Caco-2 (cell line): ENCODE measurements at regions not wholly inside any gene's neighbourhood (a gene's known extent, or its start where the extent isn't known, plus 50 kb on each side); places are given as distances from the start of the nearest gene placed in this dataset.

Source experiments
- BruUV-seq: library from RNA; stranded (reverse); fragments of 400-500 nt; replicated peaks from 2 replicates; lab custom pipeline; 2021; lab: Mats Ljungman, UMichigan
- CTCF ChIA-PET: fragments of 300-600 bp; sonication (Branson Sonifier 250); formaldehyde crosslinking; loops from one replicate; lab custom pipeline; 2022; ENCODE audit warnings: antibody characterized with exemption; lab: Charles Lee
- POLR2A ChIA-PET: fragments of 300-600 bp; sonication (Branson Sonifier 250); formaldehyde crosslinking; loops from one replicate; lab custom pipeline; 2022; ENCODE audit warnings: antibody characterized with exemption; lab: Charles Lee
- DNase-seq, 2 experiments: peaks; one replicate each; pipeline versions ENCODE4 v3.0.0 to v3.0.0-alpha.2; 2020 to 2022
- H3K27me3 ChIP-seq: replicated peaks from 2 replicates; pipeline ENCODE4 v1.6.0; 2011; ENCODE audit warnings: low read length; ENCODE audit not compliant: control insufficient read depth, insufficient read depth
- H3K36me3 ChIP-seq: 2 replicates; pipeline ENCODE4 v1.5.1; 2011; ENCODE audit warnings: low read length; ENCODE audit not compliant: control insufficient read depth, insufficient read depth
- H3K4me1 ChIP-seq: fragments of 250-450 bp; sonication (Bioruptor Pico); 2 replicates; pipeline ENCODE4 v1.5.1; 2020; ENCODE audit warnings: mild to moderate bottlenecking
- H3K4me3 ChIP-seq: 2 replicates; pipeline ENCODE4 v1.5.1; 2011; ENCODE audit warnings: low read depth, mild to moderate bottlenecking, control low read depth, low read length
- H3K9me3 ChIP-seq: fragments of 250-450 bp; sonication (Bioruptor Pico); 2 replicates; pipeline ENCODE4 v1.5.1; 2020; ENCODE audit warnings: mild to moderate bottlenecking, moderate library complexity
- H3K27ac Mint-ChIP-seq: one replicate; pipeline ENCODE4 v1.8.0; 2022; ENCODE audit warnings: mixed read lengths; ENCODE audit not compliant: unreplicated experiment
- H3K27me3 Mint-ChIP-seq: one replicate; pipeline ENCODE4 v1.8.0; 2022; ENCODE audit warnings: mixed read lengths; ENCODE audit not compliant: insufficient read depth, unreplicated experiment
- H3K36me3 Mint-ChIP-seq: one replicate; pipeline ENCODE4 v1.8.0; 2022; ENCODE audit warnings: mild to moderate bottlenecking, mixed read lengths; ENCODE audit not compliant: insufficient read depth, unreplicated experiment
- H3K4me1 Mint-ChIP-seq: one replicate; pipeline ENCODE4 v1.8.0; 2022; ENCODE audit warnings: low read depth, mixed read lengths; ENCODE audit not compliant: unreplicated experiment
- H3K4me3 Mint-ChIP-seq: one replicate; pipeline ENCODE4 v1.8.0; 2022; ENCODE audit warnings: mild to moderate bottlenecking, moderate library complexity, mixed read lengths; ENCODE audit not compliant: unreplicated experiment
- H3K9me3 Mint-ChIP-seq: one replicate; pipeline ENCODE4 v1.8.0; 2022; ENCODE audit warnings: mixed read lengths; ENCODE audit not compliant: unreplicated experiment
- CTCF ChIP-seq, 2 experiments: fragments of 200-600 bp in 1 of 2; IDR thresholded peaks; 1 replicate in 1 of 2; 2 replicates in 1 of 2; pipeline versions ENCODE4 v1.5.1 to v1.8.0; 2011 to 2022; ENCODE audit warnings: antibody characterized with exemption in 1 of 2, control low read depth in 1 of 2, inconsistent platforms in 1 of 2, low read depth in 1 of 2, low read length in 1 of 2, mild to moderate bottlenecking in 1 of 2, moderate library complexity in 1 of 2; ENCODE audit not compliant: insufficient read depth in 1 of 2, severe bottlenecking in 1 of 2, unreplicated experiment in 1 of 2
- intact Hi-C: fragments of 100-400 bp; cut with micrococcal nuclease; formaldehyde crosslinking; loops from one replicate; pipeline ENCODE4 v1.10.0; 2022; ENCODE audit not compliant: unreplicated experiment

- Histone ChIP-seq H3K9me3 (no peaks in the 10 kb centered on the region), H3K27me3 (no peaks in the 10 kb centered on the region), H3K36me3 (no peaks in the 10 kb centered on the region), H3K4me3 (no peak overlapping the region), H3K4me1 (no peaks in the 10 kb centered on the region)
- no peak overlapping the region for H3K4me3 Mint-ChIP-seq
- no peak overlapping the region for H3K27ac Mint-ChIP-seq
- no peaks in the 10 kb centered on the region for H3K9me3 Mint-ChIP-seq
- CTCF ChIA-PET, result no interaction called here
- no peak for TF ChIP-seq CTCF (IDR thresholded peaks at IDR 0.05; ENCODE audit: insufficient read depth in 1 of 2, low read depth in 1 of 2, low read length in 1 of 2, severe bottlenecking in 1 of 2, unreplicated experiment in 1 of 2)
- intact Hi-C loops, result no loop called here
- POLR2A ChIA-PET, result no interaction called here
- no peaks in the 10 kb centered on the region for H3K27me3 Mint-ChIP-seq
- H3K4me1 Mint-ChIP-seq, result no peaks in the 10 kb centered on the region
- H3K36me3 Mint-ChIP-seq, result no peaks in the 10 kb centered on the region
- no TSS peak for BruUV-seq
- no peak for DNase-seq
These were observed 756.2 kb downstream of the CDH9 start for GRCh38 chr5:26282190-26282589.

GRCh38 chr5:26278078-26278477, 760.3 kb downstream of the CDH9 start:
- H3K27ac Mint-ChIP-seq, result no peak overlapping the region
- intact Hi-C loops, result no loop called here
- H3K36me3 Mint-ChIP-seq, result no peaks in the 10 kb centered on the region
- no peaks in the 10 kb centered on the region for H3K9me3 Mint-ChIP-seq
- no peaks in the 10 kb centered on the region for H3K27me3 Mint-ChIP-seq
- Histone ChIP-seq H3K27me3 (no peaks in the 10 kb centered on the region), H3K4me3 (no peak overlapping the region), H3K4me1 (no peaks in the 10 kb centered on the region), H3K9me3 (peaks cover 3% of the 10 kb centered on the region; the same call in 1 of the 2 replicates), H3K36me3 (no peaks in the 10 kb centered on the region)
- no peak for TF ChIP-seq CTCF (IDR thresholded peaks at IDR 0.05; ENCODE audit: insufficient read depth in 1 of 2, low read depth in 1 of 2, low read length in 1 of 2, severe bottlenecking in 1 of 2, unreplicated experiment in 1 of 2)
- DNase-seq, result no peak
- no TSS peak for BruUV-seq
- no peaks in the 10 kb centered on the region for H3K4me1 Mint-ChIP-seq
- POLR2A ChIA-PET, result no interaction called here
- no peak overlapping the region for H3K4me3 Mint-ChIP-seq
- CTCF ChIA-PET, result no interaction called here

DNA sequence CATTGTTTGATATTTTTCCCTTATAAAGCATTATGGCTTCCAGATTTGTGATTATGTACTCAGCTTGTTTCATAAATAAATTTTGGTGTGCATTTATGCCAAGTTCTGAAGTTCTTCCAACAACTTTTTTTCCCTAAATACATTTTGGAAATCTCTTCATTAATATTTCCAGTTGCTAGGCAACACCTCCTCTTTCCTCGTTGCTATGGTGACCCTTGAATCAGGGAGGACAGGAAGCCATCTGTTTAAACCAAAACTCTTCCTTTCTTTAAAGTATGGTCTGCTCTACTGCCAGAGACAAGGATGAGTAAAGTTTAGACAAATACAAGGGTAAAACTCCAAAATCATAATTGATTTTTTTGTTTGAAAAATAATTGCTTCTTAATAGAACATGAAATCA, 779.3 kb downstream of the CDH9 start:
- Mint-ChIP-seq H3K4me1 (no peaks in the 10 kb centered on the region), H3K36me3 (no peaks in the 10 kb centered on the region), H3K27ac (no peak overlapping the region), H3K27me3 (no peaks in the 10 kb centered on the region), H3K9me3 (peaks cover 11% of the 10 kb centered on the region), H3K4me3 (no peak overlapping the region)
- Histone ChIP-seq H3K27me3 (no peaks in the 10 kb centered on the region), H3K36me3 (no peaks in the 10 kb centered on the region), H3K9me3 (no peaks in the 10 kb centered on the region), H3K4me3 (no peak overlapping the region), H3K4me1 (no peaks in the 10 kb centered on the region)
- ChIA-PET CTCF (no interaction called here), POLR2A (no interaction called here)
- DNase-seq, result no peak
- BruUV-seq, result no TSS peak
- TF ChIP-seq CTCF (IDR thresholded peaks at IDR 0.05; ENCODE audit: insufficient read depth in 1 of 2, low read depth in 1 of 2, low read length in 1 of 2, severe bottlenecking in 1 of 2, unreplicated experiment in 1 of 2), result no peak
- intact Hi-C loops, result no loop called here
